ENCODE measurements at regions not wholly inside any gene's neighbourhood (a gene's known extent, or its start where the extent isn't known, plus 50 kb on each side); places are given as distances from the start of the nearest gene placed in this dataset.
"Not testable (repeated sequence)": the region's sequence is repeated elsewhere in the genome, so short reads cannot be mapped to it uniquely, and the experiment has no call there.

- ChIA-PET POLR2A (no interaction called here), CTCF (no interaction called here)
- no peak for TF ChIP-seq CTCF (IDR thresholded peaks at IDR 0.05; ENCODE audit: insufficient read depth, low read depth, low read length)
- DNase-seq (ENCODE audit: low read depth), result no peak
- H3K4me3 ChIP-seq (ENCODE audit: low read depth, low read length), result no peak overlapping the region
- no peaks in the 10 kb centered on the region for H3K36me3 ChIP-seq (ENCODE audit: control insufficient read depth, insufficient read depth, low read length)
- H3K27me3 ChIP-seq (ENCODE audit: control insufficient read depth, insufficient read depth, low read length), result no peaks in the 10 kb centered on the region
Observed at GRCh38 chrX:21194526-21194925, 179.7 kb upstream of the CNKSR2 start.

GRCh38 chrX:21207080-21207479, 167.1 kb upstream of the CNKSR2 start:
- TF ChIP-seq CTCF (IDR thresholded peaks at IDR 0.05; ENCODE audit: insufficient read depth, low read depth, low read length), result no peak
- CTCF ChIA-PET, result no interaction called here
- no peak for DNase-seq (ENCODE audit: low read depth)
- POLR2A ChIA-PET, result no interaction called here
- Histone ChIP-seq H3K27me3 (ENCODE audit: control insufficient read depth, insufficient read depth, low read length) (no peaks in the 10 kb centered on the region), H3K36me3 (ENCODE audit: control insufficient read depth, insufficient read depth, low read length) (no peaks in the 10 kb centered on the region), H3K4me3 (ENCODE audit: low read depth, low read length) (no peak overlapping the region)

GRCh38 chrX:21219208-21219607, 155.0 kb upstream of the CNKSR2 start:
- POLR2A ChIA-PET; CTCF ChIA-PET; DNase-seq (ENCODE audit: low read depth); H3K4me3 ChIP-seq (ENCODE audit: low read depth, low read length); H3K36me3 ChIP-seq (ENCODE audit: control insufficient read depth, insufficient read depth, low read length); H3K27me3 ChIP-seq (ENCODE audit: control insufficient read depth, insufficient read depth, low read length): not testable (repeated sequence)

GRCh38 chrX:21225643-21226042, 148.6 kb upstream of the CNKSR2 start:
- ChIA-PET POLR2A (no interaction called here), CTCF (no interaction called here)
- Histone ChIP-seq H3K4me3 (ENCODE audit: low read depth, low read length) (no peak overlapping the region), H3K36me3 (ENCODE audit: control insufficient read depth, insufficient read depth, low read length) (no peaks in the 10 kb centered on the region), H3K27me3 (ENCODE audit: control insufficient read depth, insufficient read depth, low read length) (no peaks in the 10 kb centered on the region)
- DNase-seq (ENCODE audit: low read depth), result no peak
- TF ChIP-seq CTCF (IDR thresholded peaks at IDR 0.05; ENCODE audit: insufficient read depth, low read depth, low read length), result no peak

- POLR2A ChIA-PET; H3K36me3 ChIP-seq (ENCODE audit: control insufficient read depth, insufficient read depth, low read length); DNase-seq (ENCODE audit: low read depth); H3K4me3 ChIP-seq (ENCODE audit: low read depth, low read length); CTCF ChIA-PET; H3K27me3 ChIP-seq (ENCODE audit: control insufficient read depth, insufficient read depth, low read length): not testable (repeated sequence)
Observed at GRCh38 chrX:21228974-21229373, 145.2 kb upstream of the CNKSR2 start.

- Histone ChIP-seq H3K27me3 (ENCODE audit: control insufficient read depth, insufficient read depth, low read length) (no peaks in the 10 kb centered on the region), H3K4me3 (ENCODE audit: low read depth, low read length) (no peak overlapping the region), H3K36me3 (ENCODE audit: control insufficient read depth, insufficient read depth, low read length) (no peaks in the 10 kb centered on the region)
- CTCF ChIA-PET, result no interaction called here
- no peak for TF ChIP-seq CTCF (IDR thresholded peaks at IDR 0.05; ENCODE audit: insufficient read depth, low read depth, low read length)
- no peak for DNase-seq (ENCODE audit: low read depth)
- POLR2A ChIA-PET, result no interaction called here
Observed at GRCh38 chrX:21255032-21255618, 119.1 kb upstream of the CNKSR2 start.

Data from BJ (cell line).